ENCODE measurements at regions not wholly inside any gene's neighbourhood (a gene's known extent, or its start where the extent isn't known, plus 50 kb on each side); places are given as distances from the start of the nearest gene placed in this dataset.

GRCh38 chr9:28805197-28805596, 1231.9 kb upstream of the C9orf72 start:
- Mint-ChIP-seq H3K9me3 (ENCODE audit: unreplicated experiment) (no peaks in the 10 kb centered on the region), H3K36me3 (ENCODE audit: insufficient read depth, unreplicated experiment) (no peaks in the 10 kb centered on the region), H3K4me1 (ENCODE audit: low read depth, unreplicated experiment) (no peaks in the 10 kb centered on the region), H3K4me3 (ENCODE audit: unreplicated experiment) (no peak overlapping the region), H3K27me3 (ENCODE audit: insufficient read depth, unreplicated experiment) (no peaks in the 10 kb centered on the region), H3K27ac (ENCODE audit: unreplicated experiment) (no peak overlapping the region)
- no TSS peak for BruUV-seq (replicated peaks)
- no peaks in the 10 kb centered on the region for H3K9me3 ChIP-seq
- intact Hi-C loops (cut with micrococcal nuclease; ENCODE audit: unreplicated experiment) = no loop called here
- no peak for TF ChIP-seq CTCF (IDR thresholded peaks at IDR 0.05; ENCODE audit: insufficient read depth in 1 of 2, low read depth in 1 of 2, low read length in 1 of 2, severe bottlenecking in 1 of 2, unreplicated experiment in 1 of 2)
- no peaks in the 10 kb centered on the region for H3K4me1 ChIP-seq
- POLR2A ChIA-PET = no interaction called here
- CTCF ChIA-PET = no interaction called here
- no peak for DNase-seq
- H3K27me3 ChIP-seq (replicated peaks; ENCODE audit: control insufficient read depth, insufficient read depth, low read length) = no peaks in the 10 kb centered on the region
- no peak overlapping the region for H3K4me3 ChIP-seq (ENCODE audit: low read depth, low read length)
- no peaks in the 10 kb centered on the region for H3K36me3 ChIP-seq (ENCODE audit: control insufficient read depth, insufficient read depth, low read length)

GRCh38 chr9:28808042-28808441, 1234.8 kb upstream of the C9orf72 start:
- H3K27me3 Mint-ChIP-seq (ENCODE audit: insufficient read depth, unreplicated experiment) = no peaks in the 10 kb centered on the region
- H3K36me3 Mint-ChIP-seq (ENCODE audit: insufficient read depth, unreplicated experiment) = no peaks in the 10 kb centered on the region
- Histone ChIP-seq H3K27me3 (replicated peaks; ENCODE audit: control insufficient read depth, insufficient read depth, low read length) (no peaks in the 10 kb centered on the region), H3K4me3 (ENCODE audit: low read depth, low read length) (no peak overlapping the region), H3K9me3 (no peaks in the 10 kb centered on the region), H3K4me1 (no peaks in the 10 kb centered on the region), H3K36me3 (ENCODE audit: control insufficient read depth, insufficient read depth, low read length) (no peaks in the 10 kb centered on the region)
- H3K27ac Mint-ChIP-seq (ENCODE audit: unreplicated experiment) = no peak overlapping the region
- no peak for TF ChIP-seq CTCF (IDR thresholded peaks at IDR 0.05; ENCODE audit: insufficient read depth in 1 of 2, low read depth in 1 of 2, low read length in 1 of 2, severe bottlenecking in 1 of 2, unreplicated experiment in 1 of 2)
- ChIA-PET CTCF (no interaction called here), POLR2A (no interaction called here)
- no TSS peak for BruUV-seq (replicated peaks)
- DNase-seq = no peak
- H3K4me1 Mint-ChIP-seq (ENCODE audit: low read depth, unreplicated experiment) = no peaks in the 10 kb centered on the region
- intact Hi-C loops (cut with micrococcal nuclease; ENCODE audit: unreplicated experiment) = no loop called here
- no peak overlapping the region for H3K4me3 Mint-ChIP-seq (ENCODE audit: unreplicated experiment)
- no peaks in the 10 kb centered on the region for H3K9me3 Mint-ChIP-seq (ENCODE audit: unreplicated experiment)

- POLR2A ChIA-PET = no interaction called here
- Mint-ChIP-seq H3K36me3 (ENCODE audit: insufficient read depth, unreplicated experiment) (no peaks in the 10 kb centered on the region), H3K9me3 (ENCODE audit: unreplicated experiment) (no peaks in the 10 kb centered on the region), H3K27ac (ENCODE audit: unreplicated experiment) (no peak overlapping the region), H3K4me3 (ENCODE audit: unreplicated experiment) (no peak overlapping the region), H3K4me1 (ENCODE audit: low read depth, unreplicated experiment) (no peaks in the 10 kb centered on the region), H3K27me3 (ENCODE audit: insufficient read depth, unreplicated experiment) (no peaks in the 10 kb centered on the region)
- DNase-seq = no peak
- Histone ChIP-seq H3K9me3 (no peaks in the 10 kb centered on the region), H3K27me3 (replicated peaks; ENCODE audit: control insufficient read depth, insufficient read depth, low read length) (no peaks in the 10 kb centered on the region), H3K4me3 (ENCODE audit: low read depth, low read length) (no peak overlapping the region), H3K36me3 (ENCODE audit: control insufficient read depth, insufficient read depth, low read length) (no peaks in the 10 kb centered on the region), H3K4me1 (no peaks in the 10 kb centered on the region)
- CTCF ChIA-PET = no interaction called here
- TF ChIP-seq CTCF (IDR thresholded peaks at IDR 0.05; ENCODE audit: insufficient read depth in 1 of 2, low read depth in 1 of 2, low read length in 1 of 2, severe bottlenecking in 1 of 2, unreplicated experiment in 1 of 2) = no peak
- no TSS peak for BruUV-seq (replicated peaks)
- intact Hi-C loops (cut with micrococcal nuclease; ENCODE audit: unreplicated experiment) = no loop called here
Observed at GRCh38 chr9:28810388-28811075, 1237.3 kb upstream of the C9orf72 start.
